ENCODE measurements at regions not wholly inside any gene's neighbourhood (a gene's known extent, or its start where the extent isn't known, plus 50 kb on each side); places are given as distances from the start of the nearest gene placed in this dataset.

GRCh38 chr1:13935336-13935735 is 235.3 kb downstream of the PRDM2 start:
- ChIA-PET CTCF (no interaction called here), POLR2A (no interaction called here)
- TF ChIP-seq JUN (IDR thresholded peaks at IDR 0.05; ENCODE audit: borderline replicate concordance, insufficient read depth, insufficient read length, low read depth) (no peak), POLR2AphosphoS5 (IDR thresholded peaks at IDR 0.05; ENCODE audit: insufficient read depth, low read depth, low read length) (no peak), FOS (IDR thresholded peaks at IDR 0.05; ENCODE audit: borderline replicate concordance, insufficient read depth, low read length) (no peak), CTCF (IDR thresholded peaks at IDR 0.05; ENCODE audit: extremely low read depth in 1 of 2, insufficient read depth in 1 of 2, low read depth in 1 of 2, low read length in 2 of 2) (no peak), MAX (IDR thresholded peaks at IDR 0.05; ENCODE audit: insufficient read depth, insufficient read length) (no peak), EZH2 (IDR thresholded peaks at IDR 0.05; ENCODE audit: borderline replicate concordance, low read depth, low read length, severe bottlenecking) (no peak), GATA2 (IDR thresholded peaks at IDR 0.05; ENCODE audit: insufficient read depth, insufficient read length, low read depth, low read length) (no peak), MYC (IDR thresholded peaks at IDR 0.05; ENCODE audit: low read depth, low read length) (no peak), POLR2A (IDR thresholded peaks at IDR 0.05; ENCODE audit: low read depth, low read length) (no peak)
- dilution Hi-C loops (cut with MboI; ENCODE audit: extremely low pct_ligation_motif_present, low sequenced_read_pairs) = no loop called here
- intact Hi-C loops (cut with micrococcal nuclease) = no loop called here
- Histone ChIP-seq H3K4me3 (replicated peaks in 1 of 3; ENCODE audit: insufficient read depth in 1 of 3, low read depth in 1 of 3, low read length in 3 of 3) (no peak overlapping the region), H3K27me3 (ENCODE audit: control insufficient read depth in 2 of 2, insufficient read depth in 2 of 2, low read length in 2 of 2) (no peaks in the 10 kb centered on the region), H3K4me1 (ENCODE audit: control insufficient read depth, extremely low read depth, insufficient read depth, low read length) (no peaks in the 10 kb centered on the region), H3K36me3 (ENCODE audit: control insufficient read depth in 2 of 2, extremely low read depth in 1 of 2, insufficient read depth in 2 of 2, low read length in 2 of 2) (no peaks in the 10 kb centered on the region), H3K79me2 (ENCODE audit: control insufficient read depth, insufficient read depth, low read length) (no peaks in the 10 kb centered on the region), H3K9me3 (replicated peaks; ENCODE audit: control insufficient read depth, insufficient read depth, low read length) (no peaks in the 10 kb centered on the region), H2AFZ (ENCODE audit: low read depth, low read length) (no peak overlapping the region), H3K9me1 (replicated peaks; ENCODE audit: control insufficient read depth, extremely low read depth, insufficient read depth, low read length) (no peaks in the 10 kb centered on the region), H4K20me1 (replicated peaks; ENCODE audit: control insufficient read depth, extremely low read depth, insufficient read depth, low read length) (no peaks in the 10 kb centered on the region), H3K27ac (ENCODE audit: insufficient read depth, low read depth, low read length) (no peak overlapping the region), H3K4me2 (ENCODE audit: insufficient read depth, low read length) (no peak overlapping the region), H3K9ac (replicated peaks; ENCODE audit: extremely low read depth, insufficient read depth, low read length) (no peak overlapping the region)
- DNase-seq (ENCODE audit: low read depth, low spot score) (no peak), FAIRE-seq (no peak)
- BruUV-seq (replicated peaks) = no TSS peak
